Hepatocyte (in vitro differentiated cells): ENCODE measurements at regions not wholly inside any gene's neighbourhood (a gene's known extent, or its start where the extent isn't known, plus 50 kb on each side); places are given as distances from the start of the nearest gene placed in this dataset.

Source experiments
- EZH2phosphoT487 ChIP-seq: fragments of 200-600 bp; sonication (generic); IDR thresholded peaks from one replicate; pipeline ENCODE4 v1.6.1; 2018; ENCODE audit warnings: antibody characterized with exemption, mild to moderate bottlenecking, low read depth, moderate library complexity; ENCODE audit not compliant: unreplicated experiment, severe bottlenecking
- TF ChIP-seq, protein P1 (sequence below): fragments of 200-600 bp; sonication (generic); IDR thresholded peaks from 2 replicates; pipeline ENCODE4 v1.5.1; 2016; ENCODE audit warnings: antibody characterized with exemption, mild to moderate bottlenecking; ENCODE audit not compliant: poor library complexity

DNA sequence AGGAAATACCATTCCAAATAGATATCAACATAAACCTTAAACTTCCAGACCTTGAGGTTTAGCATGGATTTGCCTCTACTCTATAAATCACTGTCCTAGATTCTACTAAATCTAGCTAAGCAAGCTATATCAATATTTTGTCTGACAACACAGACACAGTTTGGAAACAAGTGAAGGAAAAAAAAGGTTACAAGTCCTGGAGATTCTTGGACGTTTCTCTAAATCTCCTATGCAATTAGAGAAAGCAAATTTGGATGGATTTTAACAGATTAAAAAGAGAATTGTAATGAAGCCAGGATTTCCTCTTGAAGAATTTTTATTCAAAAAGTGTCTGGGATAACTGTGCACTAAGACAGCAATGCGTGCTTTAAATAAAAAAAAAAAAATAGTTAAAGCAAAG lies 441.1 kb upstream of the DPH6 start:
- TF ChIP-seq, protein P1, sequence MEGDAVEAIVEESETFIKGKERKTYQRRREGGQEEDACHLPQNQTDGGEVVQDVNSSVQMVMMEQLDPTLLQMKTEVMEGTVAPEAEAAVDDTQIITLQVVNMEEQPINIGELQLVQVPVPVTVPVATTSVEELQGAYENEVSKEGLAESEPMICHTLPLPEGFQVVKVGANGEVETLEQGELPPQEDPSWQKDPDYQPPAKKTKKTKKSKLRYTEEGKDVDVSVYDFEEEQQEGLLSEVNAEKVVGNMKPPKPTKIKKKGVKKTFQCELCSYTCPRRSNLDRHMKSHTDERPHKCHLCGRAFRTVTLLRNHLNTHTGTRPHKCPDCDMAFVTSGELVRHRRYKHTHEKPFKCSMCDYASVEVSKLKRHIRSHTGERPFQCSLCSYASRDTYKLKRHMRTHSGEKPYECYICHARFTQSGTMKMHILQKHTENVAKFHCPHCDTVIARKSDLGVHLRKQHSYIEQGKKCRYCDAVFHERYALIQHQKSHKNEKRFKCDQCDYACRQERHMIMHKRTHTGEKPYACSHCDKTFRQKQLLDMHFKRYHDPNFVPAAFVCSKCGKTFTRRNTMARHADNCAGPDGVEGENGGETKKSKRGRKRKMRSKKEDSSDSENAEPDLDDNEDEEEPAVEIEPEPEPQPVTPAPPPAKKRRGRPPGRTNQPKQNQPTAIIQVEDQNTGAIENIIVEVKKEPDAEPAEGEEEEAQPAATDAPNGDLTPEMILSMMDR, result no peak
- no peak for TF ChIP-seq EZH2phosphoT487
